ENCODE measurements at regions not wholly inside any gene's neighbourhood (a gene's known extent, or its start where the extent isn't known, plus 50 kb on each side); places are given as distances from the start of the nearest gene placed in this dataset.

GRCh38 chr6:28643017-28643740, 117.5 kb downstream of the GPX5 start:
- H3K36me3 ChIP-seq: no peaks in the 10 kb centered on the region
- H3K4me3 ChIP-seq: no peak overlapping the region
- H3K27me3 ChIP-seq (ENCODE audit: low read depth): peaks cover 64% of the 10 kb centered on the region
- H3K4me1 ChIP-seq: peaks cover 1% of the 10 kb centered on the region
- H3K9me3 ChIP-seq (replicated peaks): no peaks in the 10 kb centered on the region
- no peak overlapping the region for H3K27ac ChIP-seq (replicated peaks)
- DNase-seq: no peak
- TF ChIP-seq CTCF (IDR thresholded peaks at IDR 0.05; ENCODE audit: borderline replicate concordance): no peak
- intact Hi-C loops (cut with micrococcal nuclease): no loop called here

GRCh38 chr6:28646650-28647049, 121.0 kb downstream of the GPX5 start:
- H3K27me3 ChIP-seq (ENCODE audit: low read depth): peaks cover 80% of the 10 kb centered on the region
- intact Hi-C loops (cut with micrococcal nuclease): no loop called here

GRCh38 chr6:28648035-28648877, 122.6 kb downstream of the GPX5 start:
- DNase-seq: no peak

More at GRCh38 chr6:28646650-28647049, 121.0 kb downstream of the GPX5 start:
- no peaks in the 10 kb centered on the region for H3K36me3 ChIP-seq
- H3K4me3 ChIP-seq: no peak overlapping the region
- H3K4me1 ChIP-seq: peaks cover 12% of the 10 kb centered on the region
- H3K9me3 ChIP-seq (replicated peaks): no peaks in the 10 kb centered on the region
- no peak overlapping the region for H3K27ac ChIP-seq (replicated peaks)
- DNase-seq: no peak
- TF ChIP-seq CTCF (IDR thresholded peaks at IDR 0.05; ENCODE audit: borderline replicate concordance): no peak

GRCh38 chr6:28648878-28649375, 123.2 kb downstream of the GPX5 start:
- Histone ChIP-seq H3K27ac (replicated peaks) (no peak overlapping the region), H3K36me3 (no peaks in the 10 kb centered on the region), H3K27me3 (ENCODE audit: low read depth) (peaks cover 94% of the 10 kb centered on the region), H3K9me3 (replicated peaks) (no peaks in the 10 kb centered on the region), H3K4me3 (peak overlapping the region; percentile 60), H3K4me1 (peaks cover 12% of the 10 kb centered on the region)
- DNase-seq: no peak
- intact Hi-C loops (cut with micrococcal nuclease): no loop called here
- no peak for TF ChIP-seq CTCF (IDR thresholded peaks at IDR 0.05; ENCODE audit: borderline replicate concordance)

More at GRCh38 chr6:28648035-28648877, 122.6 kb downstream of the GPX5 start:
- TF ChIP-seq CTCF (IDR thresholded peaks at IDR 0.05; ENCODE audit: borderline replicate concordance): no peak
- Histone ChIP-seq H3K36me3 (no peaks in the 10 kb centered on the region), H3K4me3 (peak overlapping the region; percentile 60), H3K27me3 (ENCODE audit: low read depth) (peaks cover 88% of the 10 kb centered on the region), H3K9me3 (replicated peaks) (no peaks in the 10 kb centered on the region), H3K27ac (replicated peaks) (no peak overlapping the region), H3K4me1 (peaks cover 12% of the 10 kb centered on the region)
- intact Hi-C loops (cut with micrococcal nuclease): no loop called here

- TF ChIP-seq CTCF (IDR thresholded peaks at IDR 0.05; ENCODE audit: borderline replicate concordance): no peak
- Histone ChIP-seq H3K27me3 (ENCODE audit: low read depth) (peaks cover 98% of the 10 kb centered on the region), H3K9me3 (replicated peaks) (no peaks in the 10 kb centered on the region), H3K4me3 (no peak overlapping the region), H3K36me3 (no peaks in the 10 kb centered on the region), H3K4me1 (peaks cover 12% of the 10 kb centered on the region), H3K27ac (replicated peaks) (no peak overlapping the region)
- no peak for DNase-seq
- intact Hi-C loops (cut with micrococcal nuclease): no loop called here
These were observed 125.5 kb downstream of the GPX5 start for GRCh38 chr6:28651161-28651560.

Measured in left ventricle myocardium inferior (tissue), 1 donor.